ENCODE measurements at regions not wholly inside any gene's neighbourhood (a gene's known extent, or its start where the extent isn't known, plus 50 kb on each side); places are given as distances from the start of the nearest gene placed in this dataset.
"Not testable (repeated sequence)": the region's sequence is repeated elsewhere in the genome, so short reads cannot be mapped to it uniquely, and the experiment has no call there.

- TF ChIP-seq RXRA (IDR thresholded peaks at IDR 0.05; ENCODE audit: insufficient read depth, low read depth, low read length); MAX (IDR thresholded peaks at IDR 0.05); SIX5 (IDR thresholded peaks at IDR 0.05; ENCODE audit: low read depth, low read length); CTCF (IDR thresholded peaks at IDR 0.05; ENCODE audit: control extremely low read depth in 1 of 3, insufficient read depth in 1 of 3, low read depth in 1 of 3, low read length in 3 of 3); YY1 (IDR thresholded peaks at IDR 0.05; ENCODE audit: low read depth, low read length); EZH2 (IDR thresholded peaks at IDR 0.05; ENCODE audit: low read depth, low read length, severe bottlenecking); TBP (IDR thresholded peaks at IDR 0.05; ENCODE audit: low read depth, low read length); POLR2AphosphoS5 (IDR thresholded peaks at IDR 0.05; ENCODE audit: low read depth, low read length); CHD2 (IDR thresholded peaks at IDR 0.05; ENCODE audit: low read length): not testable (repeated sequence)
Observed at GRCh38 chr6:58038213-58038612, 720.8 kb downstream of the PRIM2 start.
